KMS-11 (cell line): ENCODE measurements at regions not wholly inside any gene's neighbourhood (a gene's known extent, or its start where the extent isn't known, plus 50 kb on each side); places are given as distances from the start of the nearest gene placed in this dataset.

Experiments
- H2AFZ ChIP-seq: fragments of 200-600 bp; sonication (generic); 2 replicates; pipeline ENCODE4 v1.6.1; 2016; ENCODE audit warnings: antibody characterized with exemption, mixed run types, low read depth
- H3K27ac ChIP-seq: fragments of 200-600 bp; sonication (generic); 2 replicates; pipeline ENCODE4 v1.6.1; 2016; ENCODE audit warnings: mild to moderate bottlenecking, mixed run types
- H3K27me3 ChIP-seq: fragments of 200-600 bp; sonication (generic); 2 replicates; pipeline ENCODE4 v1.6.1; 2017; ENCODE audit warnings: mild to moderate bottlenecking, low read depth, mixed run types, moderate library complexity; ENCODE audit not compliant: insufficient read depth
- H3K36me3 ChIP-seq: fragments of 200-600 bp; sonication (generic); 2 replicates; pipeline ENCODE4 v1.6.1; 2017; ENCODE audit warnings: mild to moderate bottlenecking, mixed run types; ENCODE audit not compliant: insufficient read depth
- H3K4me1 ChIP-seq: fragments of 200-600 bp; sonication (generic); 2 replicates; pipeline ENCODE4 v1.6.1; 2016; ENCODE audit warnings: mild to moderate bottlenecking, low read depth, mixed run types; ENCODE audit not compliant: poor library complexity, severe bottlenecking
- H3K4me2 ChIP-seq: fragments of 200-600 bp; sonication (generic); 2 replicates; pipeline ENCODE4 v1.7.0; 2016; ENCODE audit warnings: mild to moderate bottlenecking, mixed run types
- H3K4me3 ChIP-seq: fragments of 200-600 bp; sonication (generic); IDR thresholded peaks from 2 replicates; pipeline ENCODE4 v1.6.1; 2017; ENCODE audit warnings: low read depth, low read length, mixed read lengths; ENCODE audit not compliant: insufficient read depth
- H3K79me2 ChIP-seq: fragments of 200-600 bp; sonication (generic); 2 replicates; pipeline ENCODE4 v1.6.1; 2016; ENCODE audit warnings: low read depth, mixed run types; ENCODE audit not compliant: insufficient read depth
- H3K9ac ChIP-seq: fragments of 200-600 bp; sonication (generic); 2 replicates; pipeline ENCODE4 v1.6.1; 2016; ENCODE audit warnings: mild to moderate bottlenecking, mixed run types
- H4K20me1 ChIP-seq: fragments of 200-600 bp; sonication (generic); 2 replicates; pipeline ENCODE4 v1.6.1; 2016; ENCODE audit warnings: mild to moderate bottlenecking, mixed run types; ENCODE audit not compliant: insufficient read depth
- CTCF ChIP-seq: fragments of 200-600 bp; sonication (generic); conservative IDR thresholded peaks from 2 replicates; pipeline ENCODE4 v1.6.1; 2017; ENCODE audit warnings: low read depth, mild to moderate bottlenecking, antibody characterized with exemption, low read length, moderate library complexity, mixed read lengths

DNA sequence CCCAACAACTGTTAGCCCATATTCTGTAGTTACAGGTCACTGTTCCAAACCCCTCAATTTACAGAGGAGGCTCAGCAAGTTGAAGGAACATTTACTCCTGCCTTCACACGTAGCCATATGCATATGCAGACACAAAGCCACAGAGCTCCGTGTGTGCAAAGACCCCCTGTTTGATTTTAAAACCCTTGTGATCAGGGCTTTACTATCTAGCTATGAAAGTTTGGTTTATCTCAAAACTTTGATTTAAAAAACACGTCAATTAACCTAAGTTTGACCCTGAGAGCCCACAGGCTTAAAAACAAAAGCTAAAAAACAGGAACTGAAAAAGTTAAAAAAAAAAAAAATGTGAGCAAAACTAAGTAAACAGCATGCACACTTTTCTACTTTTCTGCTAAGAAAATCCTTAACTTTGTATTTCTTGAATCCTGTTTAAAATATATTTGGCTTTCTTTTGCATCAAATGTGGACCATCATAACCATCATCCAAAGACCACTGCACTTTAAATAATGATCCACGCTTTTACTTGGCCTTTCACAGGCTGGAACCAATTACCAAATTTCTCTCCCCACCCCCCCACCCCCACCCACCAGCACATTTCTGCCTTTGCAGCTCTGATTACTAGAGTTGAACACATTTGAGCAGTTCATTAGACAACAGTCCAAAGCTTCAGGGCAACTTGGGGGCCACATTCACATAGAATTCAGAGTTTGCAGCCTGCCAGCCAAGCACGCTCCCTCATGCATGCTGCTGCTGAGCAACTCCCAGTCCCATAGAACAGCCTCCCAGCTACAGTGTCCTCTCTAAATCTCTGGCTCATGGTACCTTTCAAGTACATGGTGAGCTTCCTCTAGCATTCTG lies 128.8 kb upstream of the MAP3K1 start:
- Histone ChIP-seq H3K4me3 (no peak overlapping the region), H3K27me3 (no peaks in the 10 kb centered on the region), H3K36me3 (no peaks in the 10 kb centered on the region), H3K4me2 (peak overlapping the region; percentile 49; the same call in 1 of the 2 replicates), H2AFZ (peak overlapping the region; percentile 21), H3K27ac (no peak overlapping the region), H3K9ac (no peak overlapping the region), H4K20me1 (no peaks in the 10 kb centered on the region), H3K4me1 (peaks cover 43% of the 10 kb centered on the region), H3K79me2 (no peaks in the 10 kb centered on the region)
- no peak for TF ChIP-seq CTCF

DNA sequence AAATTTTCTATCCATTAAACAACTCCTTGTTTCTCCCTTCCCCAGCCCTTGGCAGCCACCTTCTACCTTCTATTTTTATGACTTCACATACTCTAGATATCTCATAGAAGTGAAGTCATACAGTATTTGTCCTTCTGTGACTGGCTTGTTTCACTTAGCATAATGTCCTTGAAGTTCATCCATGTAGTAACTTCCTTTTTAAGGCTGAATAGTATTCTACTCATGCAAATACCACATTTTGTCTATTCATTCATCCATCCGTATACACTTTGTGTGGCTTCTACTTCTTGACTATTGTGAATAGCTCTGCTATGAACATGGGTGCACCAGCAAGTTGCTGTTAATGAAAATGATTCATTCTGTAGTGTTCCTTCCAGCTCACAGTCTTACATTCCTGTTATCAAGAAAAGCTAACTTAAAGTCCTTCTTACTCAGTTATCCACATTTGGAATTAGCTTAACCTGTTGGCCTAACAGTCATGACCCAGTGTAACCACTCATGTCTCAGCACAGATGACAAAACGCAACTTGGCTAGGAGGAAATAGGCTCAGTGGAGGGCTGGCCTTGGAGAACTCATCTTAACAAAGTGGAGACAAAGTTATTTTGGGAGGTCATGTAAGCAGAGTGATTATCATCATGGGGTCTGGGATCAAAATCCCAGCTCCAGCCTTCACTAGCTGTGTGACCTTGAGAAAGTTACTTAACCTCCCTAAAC lies 129.7 kb upstream of the MAP3K1 start:
- TF ChIP-seq CTCF, result no peak
- Histone ChIP-seq H3K27ac (no peak overlapping the region), H4K20me1 (no peaks in the 10 kb centered on the region), H3K79me2 (no peaks in the 10 kb centered on the region), H3K9ac (no peak overlapping the region), H3K4me3 (no peak overlapping the region), H3K36me3 (no peaks in the 10 kb centered on the region), H3K4me2 (peak overlapping the region; percentile 49; the same call in 1 of the 2 replicates), H3K27me3 (no peaks in the 10 kb centered on the region), H3K4me1 (peaks cover 52% of the 10 kb centered on the region), H2AFZ (peak overlapping the region; percentile 21)

DNA sequence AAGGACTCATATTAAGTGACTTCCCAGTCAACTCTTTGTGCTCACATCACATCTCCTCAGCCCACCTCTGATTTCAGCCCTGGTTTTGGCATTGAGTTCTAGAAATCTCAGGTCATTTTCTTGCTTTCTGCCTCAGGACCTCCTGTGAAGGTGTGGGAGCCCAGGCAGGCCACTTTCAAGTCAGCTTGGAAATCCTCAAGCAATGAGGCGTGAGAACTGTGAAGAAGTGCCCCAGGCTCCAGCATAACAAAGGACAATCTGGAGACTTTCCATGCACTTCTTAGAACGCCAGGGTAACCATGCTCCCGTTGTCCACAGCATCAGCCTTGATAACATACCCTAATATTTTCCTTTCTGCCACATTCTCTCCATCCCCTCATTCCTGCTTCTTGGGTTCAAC lies 131.2 kb upstream of the MAP3K1 start:
- Histone ChIP-seq H3K4me3 (no peak overlapping the region), H3K4me2 (no peak overlapping the region), H2AFZ (no peak overlapping the region), H3K9ac (no peak overlapping the region), H3K27me3 (no peaks in the 10 kb centered on the region), H3K27ac (no peak overlapping the region), H3K79me2 (no peaks in the 10 kb centered on the region), H3K36me3 (no peaks in the 10 kb centered on the region), H4K20me1 (no peaks in the 10 kb centered on the region), H3K4me1 (peaks cover 52% of the 10 kb centered on the region)
- no peak for TF ChIP-seq CTCF

DNA sequence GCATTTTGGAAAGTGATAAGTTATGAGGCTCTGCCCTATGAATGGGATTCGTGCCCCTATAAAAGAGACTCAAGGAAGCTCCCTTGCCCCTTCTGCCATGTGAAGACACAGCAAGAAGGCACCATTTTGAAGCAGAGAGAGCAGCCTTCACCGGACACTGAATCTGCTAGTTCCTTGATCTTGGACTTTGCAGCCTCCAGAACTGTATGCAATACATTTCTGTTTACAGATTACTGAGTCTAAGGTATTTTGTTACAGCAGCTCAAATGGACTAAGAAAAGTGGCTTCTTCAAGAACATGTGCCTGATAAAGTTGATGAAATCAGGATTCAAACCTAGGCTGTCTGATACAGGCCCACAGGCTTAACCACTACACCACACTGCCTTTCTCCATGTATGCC lies 131.6 kb upstream of the MAP3K1 start:
- H2AFZ ChIP-seq, result no peak overlapping the region
- TF ChIP-seq CTCF, result no peak
- H4K20me1 ChIP-seq, result no peaks in the 10 kb centered on the region
- no peak overlapping the region for H3K4me3 ChIP-seq
- no peaks in the 10 kb centered on the region for H3K79me2 ChIP-seq
- H3K9ac ChIP-seq, result no peak overlapping the region
- peaks cover 52% of the 10 kb centered on the region for H3K4me1 ChIP-seq
- no peaks in the 10 kb centered on the region for H3K36me3 ChIP-seq
- no peaks in the 10 kb centered on the region for H3K27me3 ChIP-seq
- no peak overlapping the region for H3K27ac ChIP-seq
- no peak overlapping the region for H3K4me2 ChIP-seq
